HG02943 (cell line): ENCODE measurements at regions not wholly inside any gene's neighbourhood (a gene's known extent, or its start where the extent isn't known, plus 50 kb on each side); places are given as distances from the start of the nearest gene placed in this dataset.
"Not testable (repeated sequence)": the region's sequence is repeated elsewhere in the genome, so short reads cannot be mapped to it uniquely, and the experiment has no call there.

Source experiments
- ATAC-seq: cut with Tn5 transposase; IDR thresholded peaks from one replicate; pipeline ENCODE4 v1.9.1; 2021; ENCODE audit warnings: mild to moderate bottlenecking, low read depth, moderate library complexity; ENCODE audit not compliant: unreplicated experiment

DNA sequence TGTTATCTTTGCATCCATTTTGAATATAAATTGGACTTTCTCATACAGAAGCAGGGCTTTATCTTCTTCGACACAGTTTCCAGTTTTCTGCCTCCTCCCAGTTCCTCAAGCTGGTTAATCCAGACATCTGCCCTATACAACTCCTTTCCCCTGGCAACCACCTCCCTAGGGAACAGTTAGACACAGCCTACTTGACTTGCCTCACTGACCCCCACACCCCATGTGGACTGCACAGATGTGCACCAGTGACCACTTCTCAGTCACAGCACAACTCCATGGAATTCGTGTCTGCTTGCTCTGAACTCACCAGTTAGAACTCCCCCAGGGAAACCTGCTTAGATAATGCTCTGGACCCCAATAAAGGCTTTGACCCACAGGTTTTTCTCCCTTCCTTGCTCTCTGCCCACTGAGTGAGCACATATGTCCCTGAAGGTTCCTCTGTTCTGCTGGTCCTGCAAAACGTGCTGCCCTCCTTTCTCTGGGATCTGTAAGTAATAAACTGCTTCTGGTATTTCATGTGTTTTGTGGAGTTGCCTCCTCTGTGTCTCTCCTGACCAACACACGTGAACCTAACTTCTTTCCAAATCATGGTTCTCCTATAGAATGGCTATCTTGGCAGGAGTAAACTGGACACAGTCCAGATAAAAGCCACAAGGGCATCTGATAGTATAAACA lies 351.2 kb downstream of the CD83 start:
- no peak for ATAC-seq

DNA sequence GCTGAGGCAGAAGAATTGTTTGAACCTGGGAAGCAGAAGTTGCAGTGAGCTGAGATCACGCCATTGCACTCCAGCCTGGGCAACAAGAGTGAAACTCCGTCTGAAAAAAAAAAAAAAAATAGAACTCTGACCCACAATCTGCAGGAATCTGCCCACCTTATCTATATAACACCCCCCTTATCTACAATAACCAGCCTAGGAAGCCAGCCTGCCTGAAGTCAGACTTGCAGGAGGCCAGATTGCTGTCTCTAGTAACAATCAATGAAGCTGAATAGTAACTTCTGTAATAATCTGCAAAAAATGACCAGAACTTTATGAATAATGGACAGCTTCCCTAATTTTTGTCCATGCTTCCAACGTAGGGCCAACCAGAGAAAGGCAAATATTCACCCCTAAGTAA lies 352.5 kb downstream of the CD83 start:
- ATAC-seq = no peak

- no peak for ATAC-seq
Observed at GRCh38 chr6:14470671-14471070, 353.1 kb downstream of the CD83 start.

- no peak for ATAC-seq
Observed at GRCh38 chr6:14472255-14472985, 354.8 kb downstream of the CD83 start.

GRCh38 chr6:14472986-14473337 lies 355.4 kb downstream of the CD83 start:
- no peak for ATAC-seq

GRCh38 chr6:14474816-14475215 lies 357.2 kb downstream of the CD83 start:
- ATAC-seq = no peak

GRCh38 chr6:14475306-14475705 lies 357.7 kb downstream of the CD83 start:
- ATAC-seq = no peak

GRCh38 chr6:14476793-14477531 lies 359.4 kb downstream of the CD83 start:
- no peak for ATAC-seq

GRCh38 chr6:14477559-14477958 lies 360.0 kb downstream of the CD83 start:
- no peak for ATAC-seq

DNA sequence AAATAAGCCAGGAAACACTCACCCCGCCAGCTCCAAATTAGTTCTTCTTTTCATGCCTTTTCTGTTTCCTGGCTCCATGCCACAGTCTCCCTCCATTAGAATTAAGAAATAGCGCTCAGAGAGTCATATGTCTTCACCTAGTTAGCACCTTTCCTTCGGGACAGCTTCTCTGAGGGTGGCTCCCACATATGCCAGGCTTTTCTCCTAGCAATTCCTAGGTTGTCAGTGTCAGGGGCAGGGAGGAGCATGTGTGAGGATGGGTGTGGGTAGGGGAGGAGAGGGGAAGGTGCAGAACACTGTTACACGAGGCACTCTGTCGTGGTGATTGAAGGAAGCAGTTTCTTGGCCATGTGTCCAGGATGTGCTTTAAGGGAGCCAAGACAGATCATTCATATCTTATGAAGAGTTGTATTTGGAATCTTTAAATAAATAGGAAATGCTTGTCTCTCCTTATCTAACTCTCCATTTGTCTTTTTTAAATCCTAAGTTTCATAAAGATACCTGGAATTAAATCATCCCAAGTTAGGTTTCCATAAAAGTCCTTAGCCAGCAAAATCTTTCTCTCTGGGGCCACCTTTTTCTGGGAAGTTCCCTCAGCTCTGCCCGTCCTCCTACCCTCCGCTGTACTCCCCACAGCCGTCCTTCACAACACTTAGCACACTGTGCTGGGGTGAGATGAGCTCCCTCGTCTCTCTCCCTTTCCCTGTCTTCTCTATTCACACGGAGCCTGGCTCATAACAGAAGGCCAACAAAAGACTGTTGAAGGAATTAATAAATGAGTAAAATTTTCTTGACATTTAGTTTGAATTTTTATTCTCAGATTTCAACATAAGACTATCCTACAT lies 361.0 kb downstream of the CD83 start:
- ATAC-seq = no peak

DNA sequence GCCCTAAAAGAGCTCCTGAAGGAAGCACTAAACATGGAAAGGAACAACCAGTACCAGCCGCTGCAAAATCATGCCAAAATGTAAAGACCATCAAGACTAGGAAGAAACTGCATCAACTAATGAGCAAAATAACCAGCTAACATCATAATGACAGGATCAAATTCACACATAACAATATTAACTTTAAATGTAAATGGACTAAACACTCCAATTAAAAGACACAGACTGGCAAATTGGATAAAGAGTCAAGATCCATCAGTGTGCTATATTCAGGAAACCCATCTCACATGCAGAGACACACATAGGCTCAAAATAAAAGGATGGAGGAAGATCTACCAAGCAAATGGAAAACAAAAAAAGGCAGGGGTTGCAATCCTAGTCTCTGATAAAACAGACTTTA lies 364.4 kb downstream of the CD83 start:
- ATAC-seq = not testable (repeated sequence)

GRCh38 chr6:14487625-14488024 lies 370.1 kb downstream of the CD83 start:
- ATAC-seq = no peak

GRCh38 chr6:14488180-14488579 lies 370.6 kb downstream of the CD83 start:
- no peak for ATAC-seq

- ATAC-seq = no peak
Observed at GRCh38 chr6:14489445-14489844, 371.9 kb downstream of the CD83 start.

DNA sequence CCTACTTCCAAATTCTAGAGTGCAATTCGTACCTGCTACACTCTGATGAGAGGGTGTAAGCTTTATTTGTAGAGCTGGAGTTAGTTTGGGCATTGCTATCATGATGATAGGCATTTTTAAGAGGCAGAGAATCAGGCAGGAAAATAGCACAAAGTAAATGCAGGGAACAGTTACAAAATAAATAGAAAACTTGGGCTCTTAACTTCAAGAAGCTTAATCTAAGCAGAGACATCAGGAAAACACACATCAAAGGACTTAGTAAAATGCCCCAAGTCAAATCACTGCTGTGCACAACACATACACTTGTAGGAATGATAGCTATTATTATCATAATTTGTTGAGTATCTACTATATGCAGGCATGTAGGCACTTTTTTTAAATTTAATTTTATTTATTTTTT lies 381.2 kb downstream of the CD83 start:
- no peak for ATAC-seq

- ATAC-seq = no peak
Observed at GRCh38 chr6:14499309-14499708, 381.7 kb downstream of the CD83 start.

DNA sequence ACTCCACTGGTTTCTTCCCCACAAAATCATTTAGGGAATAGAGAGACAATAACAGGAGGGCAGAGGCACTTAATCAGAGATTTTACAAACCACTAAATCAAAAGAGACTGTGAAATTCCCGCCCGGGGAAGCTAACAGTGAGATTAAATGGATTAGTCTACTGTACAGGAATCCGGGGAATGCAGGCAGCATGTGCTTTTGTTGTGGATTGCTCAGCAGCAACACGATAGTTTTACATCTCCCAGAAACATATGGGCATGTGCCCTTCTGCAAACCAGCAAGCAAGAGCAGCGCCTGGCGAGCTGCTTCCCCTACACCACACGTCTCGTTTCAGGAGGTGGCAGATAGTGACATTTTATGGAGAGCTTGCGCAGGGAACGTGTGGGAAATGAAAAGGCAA lies 382.3 kb downstream of the CD83 start:
- no peak for ATAC-seq

- ATAC-seq = no peak
Observed at GRCh38 chr6:14500809-14501208, 383.2 kb downstream of the CD83 start.

- no peak for ATAC-seq
Observed at GRCh38 chr6:14501240-14501639, 383.7 kb downstream of the CD83 start.

- no peak for ATAC-seq
Observed at GRCh38 chr6:14501914-14502313, 384.3 kb downstream of the CD83 start.

- ATAC-seq = no peak
Observed at GRCh38 chr6:14502551-14502950, 385.0 kb downstream of the CD83 start.
